GM21619 (cell line): ENCODE measurements at regions not wholly inside any gene's neighbourhood (a gene's known extent, or its start where the extent isn't known, plus 50 kb on each side); places are given as distances from the start of the nearest gene placed in this dataset.
"Not testable (repeated sequence)": the region's sequence is repeated elsewhere in the genome, so short reads cannot be mapped to it uniquely, and the experiment has no call there.

Experiments
- ATAC-seq: cut with Tn5 transposase; IDR thresholded peaks from one replicate; pipeline ENCODE4 v1.9.1; 2021; ENCODE audit not compliant: unreplicated experiment

- ATAC-seq = no peak
These were observed 185.0 kb downstream of the ANKRD60 start for GRCh38 chr20:58043236-58044140.

GRCh38 chr20:58042591-58042990 is 185.9 kb downstream of the ANKRD60 start:
- ATAC-seq = no peak

- ATAC-seq = no peak
These were observed 187.8 kb downstream of the ANKRD60 start for GRCh38 chr20:58040447-58041290.

GRCh38 chr20:58039274-58040092 is 189.0 kb downstream of the ANKRD60 start:
- ATAC-seq = no peak

- ATAC-seq = no peak
These were observed 190.3 kb downstream of the ANKRD60 start for GRCh38 chr20:58038123-58038654.

GRCh38 chr20:58037631-58038030 is 190.8 kb downstream of the ANKRD60 start:
- ATAC-seq = no peak

GRCh38 chr20:58033026-58033536 is 195.4 kb downstream of the ANKRD60 start:
- ATAC-seq = no peak

GRCh38 chr20:58032599-58032998 is 195.9 kb downstream of the ANKRD60 start:
- ATAC-seq = no peak

- ATAC-seq = not testable (repeated sequence)
These were observed 197.1 kb downstream of the ANKRD60 start for GRCh38 chr20:58031350-58031749.

- ATAC-seq = no peak
These were observed 200.3 kb downstream of the ANKRD60 start for GRCh38 chr20:58028123-58028522.

GRCh38 chr20:58026361-58026760 is 202.1 kb downstream of the ANKRD60 start:
- no peak for ATAC-seq

GRCh38 chr20:58025233-58025632 is 203.2 kb downstream of the ANKRD60 start:
- ATAC-seq = no peak

- ATAC-seq = no peak
These were observed 204.2 kb downstream of the ANKRD60 start for GRCh38 chr20:58024241-58024721.

- ATAC-seq = no peak
These were observed 204.7 kb downstream of the ANKRD60 start for GRCh38 chr20:58023781-58024180.

GRCh38 chr20:58023346-58023745 is 205.1 kb downstream of the ANKRD60 start:
- ATAC-seq = no peak

- ATAC-seq = no peak
These were observed 205.7 kb downstream of the ANKRD60 start for GRCh38 chr20:58022711-58023110.

GRCh38 chr20:58021481-58021880 is 207.0 kb downstream of the ANKRD60 start:
- ATAC-seq = no peak

GRCh38 chr20:58020656-58021454 is 207.6 kb downstream of the ANKRD60 start:
- ATAC-seq = no peak

- no peak for ATAC-seq
These were observed 208.4 kb downstream of the ANKRD60 start for GRCh38 chr20:58019850-58020625.
